ENCODE measurements at regions not wholly inside any gene's neighbourhood (a gene's known extent, or its start where the extent isn't known, plus 50 kb on each side); places are given as distances from the start of the nearest gene placed in this dataset.

GRCh38 chr9:27750566-27750965, 177.3 kb upstream of the C9orf72 start:
- H4K5ac ChIP-seq (ENCODE audit: low read depth, low read length): no peak overlapping the region
- ChIA-PET CTCF (no interaction called here), POLR2A (ENCODE audit: unreplicated experiment) (no interaction called here)
- no peak overlapping the region for H2AK9ac ChIP-seq (replicated peaks; ENCODE audit: low read depth, low read length, poor library complexity)
- no peak for ATAC-seq (ENCODE audit: low read depth)
- H4K91ac ChIP-seq (ENCODE audit: insufficient read depth, low read depth, low read length): no peak overlapping the region
- H3K4me2 ChIP-seq (ENCODE audit: low read depth, low read length): no peak overlapping the region
- no peak overlapping the region for H4K8ac ChIP-seq (ENCODE audit: low read depth in 2 of 2, low read length in 2 of 2)
- H2BK5ac ChIP-seq (ENCODE audit: low read depth, low read length, poor library complexity, severe bottlenecking): no peak overlapping the region
- no CpG with 5 or more reads among the region's 3 CpGs for WGBS, 2 experiments (ENCODE audit: extremely low coverage in 2 of 2, insufficient read length in 1 of 2)
- no peak overlapping the region for H3K56ac ChIP-seq (ENCODE audit: extremely low read depth, insufficient read depth, low read length)
- TF ChIP-seq BHLHE40 (IDR thresholded peaks at IDR 0.05; ENCODE audit: low read depth, low read length) (no peak), NFE2L2 (IDR thresholded peaks at IDR 0.05; ENCODE audit: low read depth, low read length) (no peak), MAFK (IDR thresholded peaks at IDR 0.05; ENCODE audit: low read depth, low read length) (no peak), CTCF (conservative IDR thresholded peaks at IDR 0.05; ENCODE audit: low read depth, low read length) (no peak), USF2 (IDR thresholded peaks at IDR 0.05; ENCODE audit: low read depth, low read length) (no peak), RFX5 (IDR thresholded peaks at IDR 0.05; ENCODE audit: low read depth, low read length) (no peak), SMC3 (IDR thresholded peaks at IDR 0.05; ENCODE audit: low read depth, low read length) (no peak), CEBPB (IDR thresholded peaks at IDR 0.05; ENCODE audit: low read depth, low read length) (no peak), FOS (IDR thresholded peaks at IDR 0.05; ENCODE audit: low read depth, low read length) (no peak), MXI1 (IDR thresholded peaks at IDR 0.05; ENCODE audit: borderline replicate concordance, low read depth, low read length) (no peak), RAD21 (IDR thresholded peaks at IDR 0.05; ENCODE audit: low read length) (no peak), RCOR1 (IDR thresholded peaks at IDR 0.05; ENCODE audit: insufficient replicate concordance, low read length) (no peak), CHD1 (IDR thresholded peaks at IDR 0.05; ENCODE audit: low read depth, low read length) (no peak)
- no peaks in the 10 kb centered on the region for H3K4me1 ChIP-seq (ENCODE audit: control insufficient read depth, insufficient read depth, low read length)
- no peak overlapping the region for H3K23ac ChIP-seq (ENCODE audit: low read depth, low read length)
- H3K36me3 ChIP-seq (ENCODE audit: control insufficient read depth, insufficient read depth, low read length): no peaks in the 10 kb centered on the region
- dilution Hi-C loops (cut with HindIII; ENCODE audit: low sequenced_read_pairs, unreplicated experiment) (no loop called here), in situ Hi-C loops (cut with MboI; ENCODE audit: low sequenced_read_pairs) (no loop called here), intact Hi-C loops (cut with micrococcal nuclease) (no loop called here)
- H3K27ac ChIP-seq (ENCODE audit: insufficient read depth, low read length): no peak overlapping the region
- H3K27me3 ChIP-seq (ENCODE audit: control insufficient read depth, insufficient read depth, low read length): no peaks in the 10 kb centered on the region
- H2BK15ac ChIP-seq (ENCODE audit: low read depth, low read length): no peak overlapping the region
- no peak overlapping the region for H2AFZ ChIP-seq (replicated peaks; ENCODE audit: low read length, poor library complexity)
- no peak overlapping the region for H3K4me3 ChIP-seq (ENCODE audit: insufficient read depth, low read depth, low read length)
- no peak overlapping the region for H2BK20ac ChIP-seq (ENCODE audit: low read depth, low read length)
- no peak overlapping the region for H3K14ac ChIP-seq (replicated peaks; ENCODE audit: low read depth, low read length)
- H3K9me3 ChIP-seq (ENCODE audit: control insufficient read depth, insufficient read depth, low read length): no peaks in the 10 kb centered on the region; the same call in 1 of the 2 replicates
- H3K9ac ChIP-seq (ENCODE audit: low read depth, low read length): no peak overlapping the region
- no peaks in the 10 kb centered on the region for H4K20me1 ChIP-seq (ENCODE audit: insufficient read depth, low read length)
- no peak overlapping the region for H2AK5ac ChIP-seq (ENCODE audit: low read depth, low read length)
- H2BK120ac ChIP-seq (ENCODE audit: low read depth, low read length): no peak overlapping the region
- no peaks in the 10 kb centered on the region for H3K79me1 ChIP-seq (ENCODE audit: low read depth in 1 of 2, low read length in 2 of 2)
- H3K18ac ChIP-seq (ENCODE audit: low read depth, low read length): no peak overlapping the region
- no peaks in the 10 kb centered on the region for H3K9me1 ChIP-seq (ENCODE audit: insufficient read depth, low read length)
- no TSS peak for BruUV-seq (replicated peaks)
- no peak for DNase-seq
- H3K4ac ChIP-seq (ENCODE audit: low read depth, low read length): no peak overlapping the region
